Large intestine (tissue), 3 donors: ENCODE measurements at regions not wholly inside any gene's neighbourhood (a gene's known extent, or its start where the extent isn't known, plus 50 kb on each side); places are given as distances from the start of the nearest gene placed in this dataset.

Source experiments
- DNase-seq, 2 donors: peaks; one replicate each; pipeline versions ENCODE4 v3.0.0 to v3.0.0-alpha.2; 2013
- H3K27ac ChIP-seq: one replicate; pipeline ENCODE4 v1.5.1; 2013; ENCODE audit warnings: low read length
- H3K27me3 ChIP-seq: 2 replicates; pipeline ENCODE4 v1.6.1; 2013; ENCODE audit warnings: low read length; ENCODE audit not compliant: control insufficient read depth, insufficient read depth
- H3K36me3 ChIP-seq: 2 replicates; pipeline ENCODE4 v1.6.1; 2013; ENCODE audit warnings: low read length; ENCODE audit not compliant: control insufficient read depth, insufficient read depth
- H3K4me1 ChIP-seq: one replicate; pipeline ENCODE4 v1.6.1; 2013; ENCODE audit warnings: low read length; ENCODE audit not compliant: control insufficient read depth, insufficient read depth
- H3K4me3 ChIP-seq: one replicate; pipeline ENCODE4 v1.5.1; 2013; ENCODE audit warnings: low read length
- H3K9me3 ChIP-seq: one replicate; pipeline ENCODE4 v1.6.1; 2013; ENCODE audit warnings: mild to moderate bottlenecking, low read depth, low read length, moderate library complexity; ENCODE audit not compliant: control insufficient read depth
- WGBS: methylation state at CpG from one replicate; pipeline ENCODE4 v1.1.5; 2013; ENCODE audit warnings: low lambda C conversion rate; ENCODE audit not compliant: insufficient coverage; 5-methylcytosine and 5-hydroxymethylcytosine counted together

DNA sequence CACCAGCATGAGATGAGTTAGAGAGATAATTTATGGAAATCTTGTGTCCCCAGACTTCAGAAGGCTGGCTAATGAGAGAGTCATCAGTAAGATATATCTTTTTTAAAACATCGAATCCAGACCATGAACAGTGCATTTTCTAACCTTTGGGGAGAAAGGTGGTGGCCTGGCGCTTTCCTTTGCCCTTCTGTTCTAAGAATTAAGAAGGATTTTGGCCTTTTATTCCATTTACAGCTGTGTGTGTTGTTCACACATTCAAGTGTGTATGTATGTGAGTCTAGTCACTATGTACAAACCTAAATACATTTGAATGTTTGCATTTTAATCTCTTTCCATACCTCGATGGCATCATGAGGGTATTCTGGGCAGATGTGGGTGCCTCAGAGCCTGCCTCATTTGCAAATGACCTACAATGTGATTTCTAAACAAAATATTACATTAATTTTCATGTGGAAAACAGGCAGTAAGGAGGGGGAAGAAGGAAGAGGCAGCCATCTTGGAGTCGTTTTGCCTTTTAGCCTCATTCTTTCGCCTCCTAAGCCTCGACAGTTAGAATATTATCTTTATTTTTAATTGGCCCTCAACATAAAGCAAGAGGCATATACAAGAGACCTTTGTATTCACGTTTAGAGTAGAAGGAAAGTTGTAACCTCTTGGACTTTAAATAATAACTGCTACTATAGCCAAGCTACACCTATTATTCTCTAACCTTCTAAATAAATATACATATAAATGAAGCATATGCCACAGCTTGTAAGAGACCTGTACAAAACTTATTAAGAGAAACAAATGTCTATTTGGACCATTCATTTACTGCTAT is 125.3 kb upstream of the TMEM161B start:
- Histone ChIP-seq H3K9me3 (no peaks in the 10 kb centered on the region), H3K4me3 (no peak overlapping the region), H3K27ac (no peak overlapping the region), H3K4me1 (peaks cover 10% of the 10 kb centered on the region), H3K27me3 (no peaks in the 10 kb centered on the region), H3K36me3 (no peaks in the 10 kb centered on the region)
- 87% methylated on average over 3 of the region's 7 CpGs for WGBS
- no peak for DNase-seq

DNA sequence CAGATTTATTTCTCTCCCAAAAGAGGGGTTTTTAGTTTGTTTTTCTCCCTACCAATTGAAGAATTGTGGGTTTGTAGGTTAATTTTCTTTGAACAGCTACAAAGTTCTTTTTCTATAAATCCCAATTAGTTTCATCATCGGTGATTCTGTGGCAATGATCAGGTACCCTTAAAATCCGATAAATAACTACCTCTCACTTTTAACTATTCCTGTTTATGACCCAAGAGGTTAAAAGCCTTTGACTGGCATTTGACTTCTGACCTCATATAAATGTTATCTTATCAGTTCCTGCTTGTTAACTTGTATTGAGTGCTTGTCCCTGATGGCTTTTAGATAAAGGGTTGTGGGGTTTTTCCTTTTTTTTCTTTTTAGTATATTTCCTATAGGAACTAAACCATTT is 124.4 kb upstream of the TMEM161B start:
- Histone ChIP-seq H3K27ac (no peak overlapping the region), H3K9me3 (no peaks in the 10 kb centered on the region), H3K36me3 (no peaks in the 10 kb centered on the region), H3K27me3 (no peaks in the 10 kb centered on the region), H3K4me3 (no peak overlapping the region), H3K4me1 (peaks cover 10% of the 10 kb centered on the region)
- DNase-seq: no peak
- 0% methylated on average over 2 of the region's 2 CpGs for WGBS

DNA sequence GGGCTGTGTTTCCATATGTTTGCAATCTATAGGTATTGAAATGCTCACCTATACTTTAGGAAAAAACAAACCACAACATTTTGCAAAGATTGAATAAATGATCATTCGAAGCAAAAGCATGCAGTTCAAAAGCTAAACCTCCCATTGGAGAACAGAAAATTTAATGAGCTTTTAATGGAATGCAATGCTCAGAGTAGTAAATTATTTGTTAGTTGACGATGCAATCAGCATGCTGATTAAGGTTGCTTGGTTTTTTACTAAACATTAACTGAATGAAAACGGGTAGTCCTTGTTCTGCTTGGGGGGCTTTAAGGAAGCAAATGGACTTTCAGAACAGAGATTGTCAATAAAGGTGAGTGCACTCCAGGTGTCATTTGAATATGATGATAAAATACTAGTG is 123.3 kb upstream of the TMEM161B start:
- H3K4me3 ChIP-seq: no peak overlapping the region
- WGBS: no CpG with 5 or more reads among the region's 3 CpGs
- H3K27ac ChIP-seq: no peak overlapping the region
- no peaks in the 10 kb centered on the region for H3K36me3 ChIP-seq
- H3K9me3 ChIP-seq: no peaks in the 10 kb centered on the region
- H3K27me3 ChIP-seq: no peaks in the 10 kb centered on the region
- H3K4me1 ChIP-seq: peaks cover 10% of the 10 kb centered on the region
- DNase-seq: no peak

DNA sequence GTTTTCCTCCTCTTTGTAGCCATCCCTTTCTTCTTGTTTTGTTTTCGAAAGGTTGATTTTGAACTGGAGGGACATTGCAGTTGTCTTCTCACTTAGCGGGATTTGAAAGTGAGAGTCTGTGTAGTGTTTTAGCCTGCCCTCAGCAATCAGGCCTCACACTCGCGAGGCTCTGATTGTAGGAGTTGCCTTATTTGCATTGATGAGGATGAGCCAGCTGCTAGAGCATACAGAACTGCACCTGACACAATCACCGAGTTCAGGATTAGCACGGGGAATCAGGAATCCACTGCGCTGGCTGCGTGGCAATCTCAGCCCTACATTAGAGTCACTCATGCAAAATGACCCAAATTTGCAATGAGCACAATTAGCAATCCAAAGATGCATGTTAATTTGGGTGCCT is 122.5 kb upstream of the TMEM161B start:
- H3K4me1 ChIP-seq: peaks cover 10% of the 10 kb centered on the region
- no peak overlapping the region for H3K27ac ChIP-seq
- no peak overlapping the region for H3K4me3 ChIP-seq
- H3K9me3 ChIP-seq: no peaks in the 10 kb centered on the region
- no peak for DNase-seq
- WGBS: no CpG with 5 or more reads among the region's 8 CpGs
- no peaks in the 10 kb centered on the region for H3K36me3 ChIP-seq
- no peaks in the 10 kb centered on the region for H3K27me3 ChIP-seq

DNA sequence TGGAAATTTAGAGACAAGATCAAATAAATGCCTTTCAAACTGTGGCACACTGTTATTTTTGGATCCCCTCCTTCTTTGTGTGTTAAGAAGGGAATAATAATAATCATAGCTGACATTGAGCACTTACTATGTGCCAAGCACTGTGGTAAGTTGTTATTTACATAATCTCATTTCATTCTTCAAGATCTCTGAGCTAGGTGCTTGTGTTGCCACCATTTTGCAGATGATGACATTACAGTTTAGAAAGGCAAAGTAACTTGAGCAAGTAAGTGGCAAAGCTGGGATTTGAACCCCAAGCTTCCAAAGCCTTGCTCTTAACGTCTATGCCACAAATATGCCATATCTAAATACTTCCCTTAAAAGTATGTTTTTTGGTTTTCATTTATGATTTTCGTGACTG is 121.8 kb upstream of the TMEM161B start:
- no peaks in the 10 kb centered on the region for H3K27me3 ChIP-seq
- H3K36me3 ChIP-seq: no peaks in the 10 kb centered on the region
- H3K9me3 ChIP-seq: no peaks in the 10 kb centered on the region
- no peak overlapping the region for H3K4me3 ChIP-seq
- H3K4me1 ChIP-seq: peaks cover 10% of the 10 kb centered on the region
- H3K27ac ChIP-seq: no peak overlapping the region
- DNase-seq: no peak
- 58% methylated on average over 2 of the region's 2 CpGs for WGBS

DNA sequence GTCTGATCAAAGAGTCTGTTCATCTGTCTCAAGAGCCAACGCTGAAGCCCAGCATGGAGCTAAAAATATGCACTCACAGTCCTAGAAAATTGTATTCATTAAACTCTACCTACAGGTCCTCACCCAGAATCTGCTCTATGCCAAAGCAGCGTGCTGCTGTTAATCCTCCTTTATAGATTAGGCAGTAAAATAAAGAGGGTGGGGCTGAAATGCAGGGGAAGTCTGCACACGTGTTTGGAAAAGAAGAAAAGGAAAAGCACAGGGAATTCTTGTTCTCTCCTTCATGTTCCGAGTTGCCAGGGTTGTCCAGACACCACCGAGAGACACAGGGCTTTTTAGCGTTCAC is 121.4 kb upstream of the TMEM161B start:
- H3K36me3 ChIP-seq: no peaks in the 10 kb centered on the region
- no peak overlapping the region for H3K4me3 ChIP-seq
- H3K27ac ChIP-seq: no peak overlapping the region
- H3K27me3 ChIP-seq: no peaks in the 10 kb centered on the region
- H3K9me3 ChIP-seq: no peaks in the 10 kb centered on the region
- WGBS: no CpG with 5 or more reads among the region's 6 CpGs
- peaks cover 10% of the 10 kb centered on the region for H3K4me1 ChIP-seq
- DNase-seq: no peak

DNA sequence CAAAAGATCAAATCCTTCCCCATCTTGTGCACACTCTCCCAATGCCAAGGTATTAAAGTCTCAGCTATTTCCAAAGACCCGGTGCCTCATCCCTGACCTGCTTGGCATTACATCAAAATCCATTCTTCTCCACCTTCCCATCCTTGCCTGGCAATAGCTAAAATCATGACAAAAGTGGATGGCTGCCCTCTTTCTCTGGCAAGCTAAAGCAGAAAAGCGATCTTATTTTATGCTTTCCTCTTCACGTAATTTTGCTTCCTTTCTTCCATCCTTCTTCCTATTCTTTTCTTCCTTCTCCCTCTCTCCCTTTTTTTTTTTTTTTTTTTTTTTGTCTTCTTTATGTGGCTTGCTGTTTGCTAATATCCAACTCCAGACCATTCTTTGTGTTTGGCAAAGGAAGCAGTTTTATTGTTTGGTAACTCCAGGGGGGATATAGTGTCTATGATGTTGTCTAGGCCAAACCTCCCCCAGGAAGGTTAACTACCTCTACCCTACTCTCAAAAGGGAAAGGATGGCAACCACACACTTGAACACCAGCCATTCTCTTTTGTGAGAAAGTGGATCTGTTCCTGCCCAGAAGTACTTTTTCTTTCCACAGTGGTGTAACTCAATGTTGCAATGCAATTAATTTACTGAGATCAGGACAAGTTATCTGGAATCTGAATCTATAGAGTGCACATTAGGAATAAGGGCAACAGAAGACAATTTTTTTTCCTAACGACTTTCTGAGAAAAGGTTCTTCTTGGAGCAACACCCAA is 120.9 kb upstream of the TMEM161B start:
- Histone ChIP-seq H3K4me1 (peaks cover 10% of the 10 kb centered on the region), H3K36me3 (no peaks in the 10 kb centered on the region), H3K9me3 (no peaks in the 10 kb centered on the region), H3K27ac (no peak overlapping the region), H3K27me3 (no peaks in the 10 kb centered on the region), H3K4me3 (no peak overlapping the region)
- DNase-seq: no peak
- WGBS: 82% methylated on average over 2 of the region's 4 CpGs

DNA sequence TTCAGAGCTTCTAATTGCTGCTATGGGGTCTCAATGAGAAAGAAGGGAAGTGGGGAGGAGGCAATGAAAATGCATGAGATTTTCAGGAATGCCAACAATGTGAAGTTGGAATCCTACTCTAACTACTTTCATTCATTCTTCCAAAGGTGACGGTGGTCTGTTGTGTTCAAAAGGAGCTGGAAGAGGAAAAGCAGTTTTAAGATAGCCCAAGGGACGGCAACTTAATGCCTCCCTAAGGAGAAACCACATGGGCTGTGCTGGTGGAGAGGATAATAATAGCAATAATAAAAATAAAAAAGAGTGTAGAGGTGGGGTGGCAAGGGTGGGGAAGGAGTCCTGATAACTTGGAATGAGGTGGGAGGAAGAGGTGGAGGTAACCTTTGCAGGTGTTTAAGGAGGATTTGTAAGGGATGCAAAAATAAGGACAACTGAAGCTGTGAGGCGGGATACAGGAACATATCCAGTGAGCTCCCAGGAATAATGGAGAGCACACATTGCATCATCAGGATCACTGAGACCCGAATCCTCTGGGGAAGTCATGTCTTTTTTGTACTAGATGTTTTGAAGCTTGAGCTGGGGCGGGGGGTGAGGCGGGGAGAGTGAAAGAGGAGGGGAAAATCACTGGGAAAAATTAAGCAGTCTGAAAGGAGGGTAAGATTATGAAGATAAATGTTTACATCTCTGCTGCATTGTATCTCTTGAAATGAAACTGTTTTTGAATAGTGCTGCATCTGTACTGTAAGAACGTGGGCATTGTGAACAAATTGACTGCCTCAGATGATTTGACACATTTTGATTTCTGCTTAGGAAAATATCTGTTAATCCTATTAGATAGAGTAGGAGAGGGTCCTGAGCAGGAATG is 120.1 kb upstream of the TMEM161B start:
- DNase-seq: no peak

DNA sequence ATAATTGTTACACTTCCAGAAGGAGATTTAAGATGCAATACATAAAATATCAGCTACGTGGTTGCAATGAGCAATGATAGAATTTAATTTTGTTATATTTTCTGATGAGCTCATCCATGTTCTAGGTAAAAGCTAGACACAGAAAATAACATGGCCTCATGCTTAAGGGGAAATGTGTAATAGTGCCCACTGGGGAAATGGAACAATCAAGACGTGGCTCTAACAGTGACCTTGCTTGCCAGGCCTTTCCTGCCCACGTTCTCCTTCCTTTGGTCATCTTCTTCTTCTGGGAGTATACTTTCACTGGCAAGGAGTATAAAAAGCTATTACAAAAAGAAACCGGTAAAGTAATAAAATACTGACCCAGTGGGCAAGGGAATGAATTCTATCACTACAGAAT is 116.2 kb upstream of the TMEM161B start:
- Histone ChIP-seq H3K4me1 (no peaks in the 10 kb centered on the region), H3K27me3 (no peaks in the 10 kb centered on the region), H3K4me3 (no peak overlapping the region), H3K36me3 (no peaks in the 10 kb centered on the region), H3K27ac (no peak overlapping the region), H3K9me3 (no peaks in the 10 kb centered on the region)
- no peak for DNase-seq
- 83% methylated on average over 3 of the region's 4 CpGs for WGBS

More for the DNA sequence above, 120.1 kb upstream of the TMEM161B start:
- Histone ChIP-seq H3K27ac (no peak overlapping the region), H3K4me1 (peaks cover 6% of the 10 kb centered on the region), H3K9me3 (no peaks in the 10 kb centered on the region), H3K27me3 (no peaks in the 10 kb centered on the region), H3K36me3 (no peaks in the 10 kb centered on the region), H3K4me3 (no peak overlapping the region)
- WGBS: 100% methylated on average over 1 of the region's 7 CpGs

DNA sequence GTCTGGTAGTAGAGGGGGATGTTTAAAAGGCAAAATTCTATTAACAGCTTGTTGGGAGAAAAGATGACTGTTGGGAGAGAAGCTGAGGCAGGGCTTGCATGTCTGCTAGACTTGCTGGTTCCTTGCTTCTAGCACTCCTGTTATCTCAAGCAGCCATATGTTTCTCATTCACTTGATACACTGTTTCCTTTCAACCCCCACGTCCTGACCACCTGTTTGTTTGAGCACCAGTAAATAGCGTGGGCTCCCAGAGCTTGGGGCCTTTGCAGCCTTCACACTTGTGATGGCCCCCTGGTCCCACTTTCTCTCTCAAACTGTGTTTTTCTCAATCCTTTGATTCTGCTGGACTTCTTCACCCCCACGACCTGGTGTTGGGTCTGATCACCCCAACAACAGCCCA is 111.7 kb upstream of the TMEM161B start:
- WGBS: no CpG with 5 or more reads among the region's 3 CpGs
- Histone ChIP-seq H3K36me3 (no peaks in the 10 kb centered on the region), H3K4me1 (peaks cover 14% of the 10 kb centered on the region), H3K27me3 (no peaks in the 10 kb centered on the region), H3K9me3 (no peaks in the 10 kb centered on the region), H3K4me3 (no peak overlapping the region), H3K27ac (no peak overlapping the region)
- no peak for DNase-seq
